NCI-H510A treated with DMSO at 0.1 percent for 48 hours (cell line): ENCODE measurements at regions not wholly inside any gene's neighbourhood (a gene's known extent, or its start where the extent isn't known, plus 50 kb on each side); places are given as distances from the start of the nearest gene placed in this dataset.

Experiments
- DNase-seq: peaks from one replicate; lab custom pipeline; 2025; lab: John Stamatoyannopoulos, UW

GRCh38 chr3:154552338-154552737, 122.3 kb upstream of the GPR149 start:
- DNase-seq = no peak

- DNase-seq = no peak
These were observed 119.4 kb upstream of the GPR149 start for GRCh38 chr3:154549391-154549790.

GRCh38 chr3:154548341-154548740, 118.4 kb upstream of the GPR149 start:
- no peak for DNase-seq

GRCh38 chr3:154542837-154543236, 112.8 kb upstream of the GPR149 start:
- DNase-seq = no peak

GRCh38 chr3:154540950-154541604, 111.1 kb upstream of the GPR149 start:
- no peak for DNase-seq

- DNase-seq = no peak
These were observed 108.8 kb upstream of the GPR149 start for GRCh38 chr3:154538566-154539360.

- no peak for DNase-seq
These were observed 106.8 kb upstream of the GPR149 start for GRCh38 chr3:154536751-154537150.

- no peak for DNase-seq
These were observed 92.1 kb upstream of the GPR149 start for GRCh38 chr3:154522036-154522602.

- DNase-seq = no peak
These were observed 87.4 kb upstream of the GPR149 start for GRCh38 chr3:154517404-154517803.

- DNase-seq = no peak
These were observed 85.9 kb upstream of the GPR149 start for GRCh38 chr3:154515921-154516320.

GRCh38 chr3:154510780-154511179, 80.8 kb upstream of the GPR149 start:
- no peak for DNase-seq

GRCh38 chr3:154507727-154508126, 77.7 kb upstream of the GPR149 start:
- DNase-seq = no peak

GRCh38 chr3:154496978-154497377, 67.0 kb upstream of the GPR149 start:
- DNase-seq = no peak

- DNase-seq = no peak
These were observed 66.5 kb upstream of the GPR149 start for GRCh38 chr3:154496540-154496939.

- DNase-seq = no peak
These were observed 57.0 kb upstream of the GPR149 start for GRCh38 chr3:154486949-154487348.

- DNase-seq = no peak
These were observed 52.5 kb upstream of the GPR149 start for GRCh38 chr3:154482507-154482906.

GRCh38 chr3:154480033-154480432, 50.0 kb upstream of the GPR149 start:
- no peak for DNase-seq
